ENCODE measurements at regions not wholly inside any gene's neighbourhood (a gene's known extent, or its start where the extent isn't known, plus 50 kb on each side); places are given as distances from the start of the nearest gene placed in this dataset.
"Not testable (repeated sequence)": the region's sequence is repeated elsewhere in the genome, so short reads cannot be mapped to it uniquely, and the experiment has no call there.

GRCh38 chr6:1474205-1474604, 84.8 kb downstream of the FOXF2 start:
- no peak for DNase-seq (ENCODE audit: low read depth)
- TF ChIP-seq CTCF (IDR thresholded peaks at IDR 0.05; ENCODE audit: low read length, missing control alignments) = no peak
- H3K4me3 ChIP-seq (replicated peaks; ENCODE audit: low read depth, low read length) = no peak overlapping the region

GRCh38 chr6:1475174-1475573, 85.8 kb downstream of the FOXF2 start:
- no peak for DNase-seq (ENCODE audit: low read depth)
- no peak for TF ChIP-seq CTCF (IDR thresholded peaks at IDR 0.05; ENCODE audit: low read length, missing control alignments)
- H3K4me3 ChIP-seq (replicated peaks; ENCODE audit: low read depth, low read length) = no peak overlapping the region

- DNase-seq (ENCODE audit: low read depth) = peak; percentile 71
- TF ChIP-seq CTCF (IDR thresholded peaks at IDR 0.05; ENCODE audit: low read length, missing control alignments) = peak; percentile 6
- no peak overlapping the region for H3K4me3 ChIP-seq (replicated peaks; ENCODE audit: low read depth, low read length)
These were observed 88.2 kb downstream of the FOXF2 start for GRCh38 chr6:1477432-1478090.

GRCh38 chr6:1478163-1478826, 88.9 kb downstream of the FOXF2 start:
- H3K4me3 ChIP-seq (replicated peaks; ENCODE audit: low read depth, low read length); DNase-seq (ENCODE audit: low read depth): not testable (repeated sequence)

GRCh38 chr6:1479095-1479494, 89.7 kb downstream of the FOXF2 start:
- H3K4me3 ChIP-seq (replicated peaks; ENCODE audit: low read depth, low read length) = no peak overlapping the region
- no peak for TF ChIP-seq CTCF (IDR thresholded peaks at IDR 0.05; ENCODE audit: low read length, missing control alignments)
- DNase-seq (ENCODE audit: low read depth) = peak; percentile 42

GRCh38 chr6:1479601-1480221, 90.3 kb downstream of the FOXF2 start:
- no peak overlapping the region for H3K4me3 ChIP-seq (replicated peaks; ENCODE audit: low read depth, low read length)
- DNase-seq (ENCODE audit: low read depth) = no peak
- TF ChIP-seq CTCF (IDR thresholded peaks at IDR 0.05; ENCODE audit: low read length, missing control alignments) = no peak

DNA sequence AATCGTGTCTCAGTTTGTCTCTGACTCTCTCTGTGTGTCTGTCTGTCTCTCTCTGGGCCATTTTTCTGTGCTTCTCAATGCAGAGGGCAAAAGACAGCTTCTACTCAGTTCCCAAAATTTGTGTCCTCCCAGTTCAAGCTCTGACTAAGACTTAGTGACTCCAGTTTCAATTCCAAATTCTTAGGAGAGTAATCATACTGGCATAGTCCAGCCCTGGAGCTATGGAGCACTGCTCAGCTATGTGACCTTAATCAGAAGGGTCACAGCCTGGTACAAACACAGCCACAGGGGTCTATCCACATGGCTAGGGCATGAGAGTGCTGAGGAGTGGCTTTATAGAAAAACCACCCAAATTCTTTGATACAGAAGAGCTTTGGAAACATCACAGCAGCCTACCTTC, 91.9 kb downstream of the FOXF2 start:
- DNase-seq (ENCODE audit: low read depth) = peak; percentile 51
- TF ChIP-seq CTCF (IDR thresholded peaks at IDR 0.05; ENCODE audit: low read length, missing control alignments) = no peak
- H3K4me3 ChIP-seq (replicated peaks; ENCODE audit: low read depth, low read length) = no peak overlapping the region

Data from fibroblast of pulmonary artery (primary cell).